SK-N-SH (cell line): ENCODE measurements at regions not wholly inside any gene's neighbourhood (a gene's known extent, or its start where the extent isn't known, plus 50 kb on each side); places are given as distances from the start of the nearest gene placed in this dataset.

ENCODE experiments used
- CTCF ChIA-PET: fragments of 300-600, 350-600 bp; formaldehyde crosslinking; extraction: SDS; loops from one replicate; lab custom pipeline; 2021; lab: Yijun Ruan, JAX
- POLR2A ChIA-PET: fragments of 350-600 bp; sonication (Branson Sonifier 250); formaldehyde crosslinking; extraction: SDS; loops from one replicate; lab custom pipeline; 2020; ENCODE audit warnings: antibody characterized with exemption, inconsistent platforms; lab: Yijun Ruan, JAX
- DNase-seq: peaks from one replicate; pipeline ENCODE4 v3.0.0; 2012
- H2AFZ ChIP-seq: fragments of 200-600 bp; sonication (generic); 2 replicates; pipeline ENCODE4 v1.8.1; 2016; ENCODE audit warnings: antibody characterized with exemption, mild to moderate bottlenecking, low read depth
- H3F3A ChIP-seq: fragments of 200-600 bp; sonication (generic); replicated peaks from 2 replicates; pipeline ENCODE3; 2016; ENCODE audit warnings: antibody characterized with exemption, mild to moderate bottlenecking; ENCODE audit not compliant: insufficient read depth
- H3K27ac ChIP-seq, 2 experiments: fragments of 200-500 bp in 1 of 2; fragments of 200-600 bp in 1 of 2; sonication (Bioruptor generic) in 1 of 2; sonication (generic), shearing (Covaris generic) in 1 of 2; 2 replicates each; pipeline versions ENCODE4 v1.5.1 to v1.6.1; 2014 to 2016; ENCODE audit warnings: low read depth in 2 of 2, inconsistent platforms in 1 of 2, low read length in 1 of 2, mild to moderate bottlenecking in 1 of 2, mixed read lengths in 1 of 2
- H3K27me3 ChIP-seq: fragments of 200-600 bp; sonication (generic), shearing (Covaris generic); 2 replicates; pipeline ENCODE4 v1.6.1; 2016; ENCODE audit warnings: mixed run types; ENCODE audit not compliant: insufficient read depth
- H3K36me3 ChIP-seq, 2 experiments: fragments of 200-500 bp in 1 of 2; fragments of 200-600 bp in 1 of 2; sonication (Bioruptor generic) in 1 of 2; sonication (generic) in 1 of 2; replicated peaks in 1 of 2; 2 replicates each; pipeline versions ENCODE3 to v1.5.1; 2014 to 2016; ENCODE audit warnings: low read length in 1 of 2, mild to moderate bottlenecking in 1 of 2; ENCODE audit not compliant: insufficient read depth in 2 of 2, control insufficient read depth in 1 of 2
- H3K4me1 ChIP-seq, 2 experiments: fragments of 200-500 bp in 1 of 2; fragments of 200-600 bp in 1 of 2; sonication (Bioruptor generic) in 1 of 2; sonication (generic), shearing (Covaris generic) in 1 of 2; 2 replicates each; pipeline versions ENCODE4 v1.5.1 to v1.6.1; 2014 to 2016; ENCODE audit warnings: low read depth in 1 of 2, low read length in 1 of 2, mixed run types in 1 of 2; ENCODE audit not compliant: insufficient read depth in 2 of 2, control insufficient read depth in 1 of 2
- H3K4me2 ChIP-seq: fragments of 200-600 bp; sonication (generic), shearing (Covaris generic); 2 replicates; pipeline ENCODE4 v1.6.1; 2017; ENCODE audit warnings: mixed run types
- H3K4me3 ChIP-seq, 2 experiments: fragments of 200-500 bp in 1 of 2; fragments of 200-600 bp in 1 of 2; sonication (Bioruptor generic) in 1 of 2; sonication (generic), shearing (Covaris generic) in 1 of 2; 2 replicates each; pipeline versions ENCODE4 v1.5.1 to v1.8.1; 2014 to 2016; ENCODE audit warnings: low read depth in 2 of 2, inconsistent platforms in 1 of 2, low read length in 1 of 2, mild to moderate bottlenecking in 1 of 2, mixed read lengths in 1 of 2, moderate library complexity in 1 of 2
- H3K79me2 ChIP-seq: fragments of 200-600 bp; sonication (generic); 2 replicates; pipeline ENCODE4 v1.8.1; 2017; ENCODE audit warnings: mild to moderate bottlenecking; ENCODE audit not compliant: insufficient read depth
- H3K9ac ChIP-seq: fragments of 200-600 bp; sonication (generic); 2 replicates; pipeline ENCODE4 v1.6.1; 2017; ENCODE audit warnings: mixed run types
- H3K9me2 ChIP-seq: fragments of 200-600 bp; sonication (generic); 2 replicates; pipeline ENCODE4 v1.6.1; 2017; ENCODE audit warnings: mixed run types
- H3K9me3 ChIP-seq: fragments of 200-600 bp; sonication (generic); 2 replicates; pipeline ENCODE4 v1.6.1; 2017; ENCODE audit warnings: mixed run types, mild to moderate bottlenecking, moderate library complexity
- H4K20me1 ChIP-seq: fragments of 200-600 bp; sonication (generic); 2 replicates; pipeline ENCODE4 v1.6.1; 2017; ENCODE audit warnings: mild to moderate bottlenecking, mixed run types; ENCODE audit not compliant: insufficient read depth
- CHD2 ChIP-seq: fragments of 150-350 bp; IDR thresholded peaks from 2 replicates; pipeline ENCODE4 v1.6.1; 2018; ENCODE audit warnings: low read length; ENCODE audit not compliant: partially characterized antibody
- ELF1 ChIP-seq: IDR thresholded peaks from 2 replicates; pipeline ENCODE4 v1.4.0; 2012
- EP300 ChIP-seq, 2 experiments: IDR thresholded peaks; 2 replicates each; pipeline versions ENCODE4 v1.4.0 to v1.6.1; 2012; ENCODE audit warnings: borderline replicate concordance in 1 of 2, low read depth in 1 of 2, low read length in 1 of 2
- EZH2phosphoT487 ChIP-seq: fragments of 200-600 bp; sonication (generic); IDR thresholded peaks from 2 replicates; pipeline ENCODE4 v1.6.1; 2017; ENCODE audit warnings: low read depth, mixed run types, mild to moderate bottlenecking, antibody characterized with exemption, moderate library complexity, borderline replicate concordance
- FOSL2 ChIP-seq: IDR thresholded peaks from 2 replicates; pipeline ENCODE4 v1.4.0; 2012; ENCODE audit warnings: low read depth, mild to moderate bottlenecking, moderate library complexity, borderline replicate concordance
- FOXJ3 ChIP-seq: sonication (generic); formaldehyde crosslinking; IDR thresholded peaks from 2 replicates; pipeline ENCODE4 v1.5.1; 2020; ENCODE audit warnings: mild to moderate bottlenecking, missing genetic modification reagents
- FOXM1 ChIP-seq: IDR thresholded peaks from 2 replicates; pipeline ENCODE4 v1.4.0; 2012; ENCODE audit warnings: low read depth, mild to moderate bottlenecking
- GATA2 ChIP-seq: sonication (generic); formaldehyde crosslinking; IDR thresholded peaks from 2 replicates; pipeline ENCODE4 v1.5.0; 2020; ENCODE audit warnings: mild to moderate bottlenecking, missing genetic modification reagents
- JUND ChIP-seq: IDR thresholded peaks from 2 replicates; pipeline ENCODE4 v1.4.0; 2012
- MEF2A ChIP-seq: IDR thresholded peaks from 2 replicates; pipeline ENCODE4 v1.4.0; 2012; ENCODE audit warnings: low read depth, borderline replicate concordance
- MXI1 ChIP-seq: IDR thresholded peaks from 2 replicates; pipeline ENCODE4 v1.6.1; 2012; ENCODE audit warnings: mild to moderate bottlenecking, low read depth, low read length, improper control_type of control experiment
- NFIC ChIP-seq: IDR thresholded peaks from 2 replicates; pipeline ENCODE4 v1.4.0; 2012; ENCODE audit warnings: borderline replicate concordance
- NRF1 ChIP-seq: IDR thresholded peaks from 2 replicates; pipeline ENCODE4 v1.6.1; 2012; ENCODE audit warnings: low read depth, mild to moderate bottlenecking, low read length
- POLR2AphosphoS5 ChIP-seq: IDR thresholded peaks from 2 replicates; pipeline ENCODE4 v1.6.1; 2012; ENCODE audit warnings: low read depth, low read length
- RAD21 ChIP-seq: IDR thresholded peaks from 2 replicates; pipeline ENCODE4 v1.6.1; 2012; ENCODE audit warnings: mild to moderate bottlenecking, low read length
- RFX5 ChIP-seq: IDR thresholded peaks from 2 replicates; pipeline ENCODE4 v1.6.1; 2012; ENCODE audit warnings: mild to moderate bottlenecking, improper control_type of control experiment, low read length
- RXRA ChIP-seq: IDR thresholded peaks from 2 replicates; pipeline ENCODE4 v1.4.0; 2012; ENCODE audit warnings: low read depth, mild to moderate bottlenecking, borderline replicate concordance
- SIN3A ChIP-seq: IDR thresholded peaks from 2 replicates; pipeline ENCODE4 v1.6.1; 2012; ENCODE audit warnings: low read depth, mild to moderate bottlenecking, low read length, moderate library complexity, borderline replicate concordance
- TAF1 ChIP-seq: IDR thresholded peaks from 2 replicates; pipeline ENCODE4 v1.6.1; 2012; ENCODE audit warnings: low read depth, mild to moderate bottlenecking, low read length, moderate library complexity, borderline replicate concordance
- TCF12 ChIP-seq: IDR thresholded peaks from 2 replicates; pipeline ENCODE4 v1.4.0; 2012
- YY1 ChIP-seq: IDR thresholded peaks from 2 replicates; pipeline ENCODE4 v1.4.0; 2012; ENCODE audit warnings: low read depth, mild to moderate bottlenecking
- WGBS: methylation state at CpG from one replicate; pipeline ENCODE4 v1.1.6; 2017; ENCODE audit warnings: low lambda C conversion rate; 5-methylcytosine and 5-hydroxymethylcytosine counted together
- TF ChIP-seq, protein P1 (sequence below): IDR thresholded peaks from 2 replicates; pipeline ENCODE4 v1.4.0; 2012; ENCODE audit warnings: low read depth, borderline replicate concordance
- TF ChIP-seq, protein P2 (sequence below): fragments of 150-350 bp; IDR thresholded peaks from 2 replicates; pipeline ENCODE4 v1.6.1; 2016; ENCODE audit warnings: mild to moderate bottlenecking, low read depth, low read length
- TF ChIP-seq, protein P3 (sequence below): IDR thresholded peaks from 2 replicates; pipeline ENCODE4 v1.4.0; 2012; ENCODE audit warnings: low read depth, borderline replicate concordance

DNA sequence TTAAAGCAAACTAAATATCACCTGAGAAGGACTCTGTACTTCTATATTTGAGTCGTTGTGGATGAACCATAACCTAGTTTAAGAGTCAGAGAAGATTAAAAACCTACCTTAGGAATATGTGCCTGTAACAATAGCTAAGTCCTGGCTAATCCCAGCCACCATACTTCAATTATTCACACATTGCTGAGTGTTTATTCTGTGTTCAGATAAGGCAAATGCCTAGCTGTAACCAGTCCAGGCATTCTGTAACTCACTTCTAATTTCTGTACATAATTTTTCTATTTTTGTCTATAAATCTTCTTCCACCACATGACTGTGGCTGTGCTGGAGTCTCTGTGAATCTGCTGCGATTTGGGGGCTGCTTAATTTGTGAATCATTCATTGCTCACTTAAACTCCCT is 441.9 kb upstream of the ADAMTS5 start:
- POLR2A ChIA-PET: no interaction called here
- Histone ChIP-seq H3K27me3 (no peaks in the 10 kb centered on the region), H4K20me1 (no peaks in the 10 kb centered on the region), H3K9me3 (no peaks in the 10 kb centered on the region), H3K4me2 (no peak overlapping the region), H3K79me2 (no peaks in the 10 kb centered on the region), H3K36me3 (no peaks in the 10 kb centered on the region), H3K4me3 (no peak overlapping the region), H3K9me2 (no peaks in the 10 kb centered on the region), H3K9ac (no peak overlapping the region), H3F3A (no peaks in the 10 kb centered on the region), H3K4me1 (peaks cover 3 to 4% of the 10 kb centered on the region in 2 experiments; a peak in 2 of 4 replicates), H3K27ac (no peak overlapping the region), H2AFZ (0 out of 2 replicates have a peak overlapping the region, but pooled peaks have one; percentile 36)
- no peak for DNase-seq
- CTCF ChIA-PET: no interaction called here
- TF ChIP-seq SIN3A (no peak), EP300 (IDR thresholded peaks at IDR 0.05; ENCODE audit: borderline replicate concordance in 1 of 2, low read depth in 1 of 2, low read length in 1 of 2) (no peak), NFIC (no peak), TAF1 (no peak), ELF1 (no peak), GATA2 (CRISPR knock-in tag) (no peak), YY1 (no peak), RFX5 (no peak), RAD21 (no peak), FOSL2 (no peak), MXI1 (no peak), RXRA (no peak), JUND (no peak), TCF12 (no peak), FOXJ3 (CRISPR knock-in tag) (no peak), NRF1 (no peak), EZH2phosphoT487 (no peak), CHD2 (no peak), POLR2AphosphoS5 (no peak)
- TF ChIP-seq, protein P1, sequence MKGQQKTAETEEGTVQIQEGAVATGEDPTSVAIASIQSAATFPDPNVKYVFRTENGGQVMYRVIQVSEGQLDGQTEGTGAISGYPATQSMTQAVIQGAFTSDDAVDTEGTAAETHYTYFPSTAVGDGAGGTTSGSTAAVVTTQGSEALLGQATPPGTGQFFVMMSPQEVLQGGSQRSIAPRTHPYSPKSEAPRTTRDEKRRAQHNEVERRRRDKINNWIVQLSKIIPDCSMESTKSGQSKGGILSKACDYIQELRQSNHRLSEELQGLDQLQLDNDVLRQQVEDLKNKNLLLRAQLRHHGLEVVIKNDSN: no peak
- 14% methylated on average over 2 of the region's 2 CpGs for WGBS

DNA sequence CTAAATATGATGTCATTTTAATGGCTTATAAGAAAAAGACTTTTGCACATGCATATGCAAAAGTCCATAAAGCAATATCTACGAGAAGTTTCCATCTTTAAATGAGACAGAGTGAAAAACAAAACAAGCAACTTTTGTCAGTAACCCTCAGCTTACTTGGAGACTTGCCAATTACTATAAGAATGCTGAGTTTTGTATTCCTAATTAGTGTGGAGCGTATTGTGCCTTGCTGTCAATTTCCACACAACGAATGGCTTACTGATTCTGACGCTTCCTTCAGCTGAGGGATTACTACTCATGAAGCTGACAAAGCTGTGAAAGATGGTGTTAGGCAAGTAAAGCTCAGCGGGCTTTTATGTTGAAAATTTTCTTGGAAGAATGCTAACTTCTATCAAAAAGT is 440.4 kb upstream of the ADAMTS5 start:
- no peak overlapping the region for H3K4me3 ChIP-seq
- no peak overlapping the region for H2AFZ ChIP-seq
- H3K9me2 ChIP-seq: no peaks in the 10 kb centered on the region
- H4K20me1 ChIP-seq: no peaks in the 10 kb centered on the region
- H3F3A ChIP-seq: no peaks in the 10 kb centered on the region
- WGBS: 82% methylated on average over 5 of the region's 5 CpGs
- peaks cover 3 to 4% of the 10 kb centered on the region in 2 experiments; a peak in 2 of 4 replicates for H3K4me1 ChIP-seq
- H3K79me2 ChIP-seq: no peaks in the 10 kb centered on the region
- no peaks in the 10 kb centered on the region for H3K36me3 ChIP-seq
- H3K4me2 ChIP-seq: no peak overlapping the region
- ChIA-PET CTCF (no interaction called here), POLR2A (no interaction called here)
- no peaks in the 10 kb centered on the region for H3K27me3 ChIP-seq
- no peak overlapping the region for H3K27ac ChIP-seq
- H3K9ac ChIP-seq: no peak overlapping the region
- no peaks in the 10 kb centered on the region for H3K9me3 ChIP-seq
- no peak for DNase-seq
- TF ChIP-seq RXRA (no peak), POLR2AphosphoS5 (no peak), CHD2 (no peak), FOXM1 (no peak), NRF1 (no peak), MEF2A (no peak)
- TF ChIP-seq, protein P2, sequence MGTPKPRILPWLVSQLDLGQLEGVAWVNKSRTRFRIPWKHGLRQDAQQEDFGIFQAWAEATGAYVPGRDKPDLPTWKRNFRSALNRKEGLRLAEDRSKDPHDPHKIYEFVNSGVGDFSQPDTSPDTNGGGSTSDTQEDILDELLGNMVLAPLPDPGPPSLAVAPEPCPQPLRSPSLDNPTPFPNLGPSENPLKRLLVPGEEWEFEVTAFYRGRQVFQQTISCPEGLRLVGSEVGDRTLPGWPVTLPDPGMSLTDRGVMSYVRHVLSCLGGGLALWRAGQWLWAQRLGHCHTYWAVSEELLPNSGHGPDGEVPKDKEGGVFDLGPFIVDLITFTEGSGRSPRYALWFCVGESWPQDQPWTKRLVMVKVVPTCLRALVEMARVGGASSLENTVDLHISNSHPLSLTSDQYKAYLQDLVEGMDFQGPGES: no peak
- TF ChIP-seq, protein P3, sequence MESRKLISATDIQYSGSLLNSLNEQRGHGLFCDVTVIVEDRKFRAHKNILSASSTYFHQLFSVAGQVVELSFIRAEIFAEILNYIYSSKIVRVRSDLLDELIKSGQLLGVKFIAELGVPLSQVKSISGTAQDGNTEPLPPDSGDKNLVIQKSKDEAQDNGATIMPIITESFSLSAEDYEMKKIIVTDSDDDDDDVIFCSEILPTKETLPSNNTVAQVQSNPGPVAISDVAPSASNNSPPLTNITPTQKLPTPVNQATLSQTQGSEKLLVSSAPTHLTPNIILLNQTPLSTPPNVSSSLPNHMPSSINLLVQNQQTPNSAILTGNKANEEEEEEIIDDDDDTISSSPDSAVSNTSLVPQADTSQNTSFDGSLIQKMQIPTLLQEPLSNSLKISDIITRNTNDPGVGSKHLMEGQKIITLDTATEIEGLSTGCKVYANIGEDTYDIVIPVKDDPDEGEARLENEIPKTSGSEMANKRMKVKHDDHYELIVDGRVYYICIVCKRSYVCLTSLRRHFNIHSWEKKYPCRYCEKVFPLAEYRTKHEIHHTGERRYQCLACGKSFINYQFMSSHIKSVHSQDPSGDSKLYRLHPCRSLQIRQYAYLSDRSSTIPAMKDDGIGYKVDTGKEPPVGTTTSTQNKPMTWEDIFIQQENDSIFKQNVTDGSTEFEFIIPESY: no peak
